ENCODE measurements at regions not wholly inside any gene's neighbourhood (a gene's known extent, or its start where the extent isn't known, plus 50 kb on each side); places are given as distances from the start of the nearest gene placed in this dataset.
"Not testable (repeated sequence)": the region's sequence is repeated elsewhere in the genome, so short reads cannot be mapped to it uniquely, and the experiment has no call there.

DNA sequence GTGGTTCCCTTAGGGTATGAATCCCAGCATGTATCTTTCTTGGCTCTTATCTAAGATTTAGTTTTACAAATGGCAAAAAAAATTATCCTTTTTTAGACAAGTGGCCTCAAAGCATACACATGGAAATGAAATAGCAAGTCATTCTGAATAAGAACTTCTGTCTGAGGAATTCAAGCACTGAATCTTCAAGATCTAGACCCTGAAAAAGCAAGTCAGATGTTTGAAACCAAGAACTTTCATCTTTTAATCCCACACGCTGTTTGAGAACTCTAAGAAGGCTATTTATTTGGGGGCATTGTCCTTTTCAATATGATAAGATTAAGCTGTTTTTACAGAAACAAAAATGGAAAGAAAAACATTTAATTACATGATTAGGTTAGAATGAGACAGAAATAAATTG, 549.2 kb upstream of the CYLC2 start:
- Histone ChIP-seq H3K9me3 (ENCODE audit: severe bottlenecking) (no peaks in the 10 kb centered on the region), H3K27me3 (ENCODE audit: insufficient read depth, low read depth, severe bottlenecking) (no peaks in the 10 kb centered on the region), H3K4me3 (ENCODE audit: low read depth, low read length) (no peak overlapping the region), H3K36me3 (no peaks in the 10 kb centered on the region), H3K27ac (no peak overlapping the region)
- TF ChIP-seq, protein P1, sequence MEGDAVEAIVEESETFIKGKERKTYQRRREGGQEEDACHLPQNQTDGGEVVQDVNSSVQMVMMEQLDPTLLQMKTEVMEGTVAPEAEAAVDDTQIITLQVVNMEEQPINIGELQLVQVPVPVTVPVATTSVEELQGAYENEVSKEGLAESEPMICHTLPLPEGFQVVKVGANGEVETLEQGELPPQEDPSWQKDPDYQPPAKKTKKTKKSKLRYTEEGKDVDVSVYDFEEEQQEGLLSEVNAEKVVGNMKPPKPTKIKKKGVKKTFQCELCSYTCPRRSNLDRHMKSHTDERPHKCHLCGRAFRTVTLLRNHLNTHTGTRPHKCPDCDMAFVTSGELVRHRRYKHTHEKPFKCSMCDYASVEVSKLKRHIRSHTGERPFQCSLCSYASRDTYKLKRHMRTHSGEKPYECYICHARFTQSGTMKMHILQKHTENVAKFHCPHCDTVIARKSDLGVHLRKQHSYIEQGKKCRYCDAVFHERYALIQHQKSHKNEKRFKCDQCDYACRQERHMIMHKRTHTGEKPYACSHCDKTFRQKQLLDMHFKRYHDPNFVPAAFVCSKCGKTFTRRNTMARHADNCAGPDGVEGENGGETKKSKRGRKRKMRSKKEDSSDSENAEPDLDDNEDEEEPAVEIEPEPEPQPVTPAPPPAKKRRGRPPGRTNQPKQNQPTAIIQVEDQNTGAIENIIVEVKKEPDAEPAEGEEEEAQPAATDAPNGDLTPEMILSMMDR (IDR thresholded peaks at IDR 0.05; ENCODE audit: low read depth, low read length): no peak
- no peak for DNase-seq

DNA sequence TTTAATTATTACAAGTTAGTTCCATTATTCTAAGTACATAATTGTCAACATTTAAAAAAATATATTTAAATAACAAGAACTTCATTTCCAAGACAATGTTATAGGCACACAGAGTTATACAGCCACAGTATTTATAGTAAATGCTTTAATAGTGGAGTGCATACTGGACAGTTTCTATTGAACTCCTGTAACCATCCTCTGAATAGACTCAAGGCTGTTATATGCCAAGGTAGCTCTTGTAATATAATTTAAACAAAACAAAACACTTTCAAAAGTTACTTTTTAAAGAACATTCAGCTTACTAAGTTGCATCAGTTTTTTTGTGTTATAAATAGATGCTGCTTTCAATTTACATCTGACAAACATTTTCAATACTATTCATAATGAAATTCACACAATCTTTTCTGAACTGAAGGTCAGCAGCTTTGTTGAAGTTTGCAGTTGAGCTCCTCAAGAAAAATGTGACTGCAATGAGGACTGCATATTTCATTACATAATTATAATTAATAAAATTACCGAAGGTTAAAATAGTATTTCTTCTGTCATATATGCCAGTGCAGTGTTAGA, 549.9 kb upstream of the CYLC2 start:
- Histone ChIP-seq H3K9me3 (ENCODE audit: severe bottlenecking) (no peaks in the 10 kb centered on the region), H3K27me3 (ENCODE audit: insufficient read depth, low read depth, severe bottlenecking) (no peaks in the 10 kb centered on the region)
- TF ChIP-seq, protein P1 (IDR thresholded peaks at IDR 0.05; ENCODE audit: low read depth, low read length): no peak

DNA sequence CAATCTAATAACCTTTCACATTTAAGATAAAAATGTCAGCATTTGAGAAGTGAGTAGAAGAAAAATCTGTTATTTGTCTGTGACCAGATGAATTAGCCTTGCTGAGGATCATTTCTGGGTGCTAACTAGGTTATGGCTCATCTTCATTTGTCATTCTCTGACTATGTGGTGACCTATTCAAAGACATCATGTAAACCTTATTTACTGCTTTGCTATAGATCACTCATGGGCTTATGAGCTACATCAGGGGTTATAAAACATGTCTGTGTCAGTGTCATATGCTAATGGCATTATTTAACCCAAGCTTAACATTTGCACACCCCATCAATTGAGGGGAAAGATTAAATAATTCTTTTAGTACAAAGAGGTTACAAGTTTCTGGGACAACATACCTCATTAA, 555.5 kb upstream of the CYLC2 start:
- H3K36me3 ChIP-seq: no peaks in the 10 kb centered on the region
- H3K4me3 ChIP-seq (ENCODE audit: low read depth, low read length): no peak overlapping the region
- no peaks in the 10 kb centered on the region for H3K27me3 ChIP-seq (ENCODE audit: insufficient read depth, low read depth, severe bottlenecking)
- no peak overlapping the region for H3K27ac ChIP-seq
- TF ChIP-seq, protein P1 (IDR thresholded peaks at IDR 0.05; ENCODE audit: low read depth, low read length): no peak
- H3K9me3 ChIP-seq (ENCODE audit: severe bottlenecking): no peaks in the 10 kb centered on the region
- no peak for DNase-seq

More for the DNA sequence above, 549.9 kb upstream of the CYLC2 start:
- Histone ChIP-seq H3K27ac (no peak overlapping the region), H3K4me3 (ENCODE audit: low read depth, low read length) (no peak overlapping the region), H3K36me3 (no peaks in the 10 kb centered on the region)
- DNase-seq: no peak

DNA sequence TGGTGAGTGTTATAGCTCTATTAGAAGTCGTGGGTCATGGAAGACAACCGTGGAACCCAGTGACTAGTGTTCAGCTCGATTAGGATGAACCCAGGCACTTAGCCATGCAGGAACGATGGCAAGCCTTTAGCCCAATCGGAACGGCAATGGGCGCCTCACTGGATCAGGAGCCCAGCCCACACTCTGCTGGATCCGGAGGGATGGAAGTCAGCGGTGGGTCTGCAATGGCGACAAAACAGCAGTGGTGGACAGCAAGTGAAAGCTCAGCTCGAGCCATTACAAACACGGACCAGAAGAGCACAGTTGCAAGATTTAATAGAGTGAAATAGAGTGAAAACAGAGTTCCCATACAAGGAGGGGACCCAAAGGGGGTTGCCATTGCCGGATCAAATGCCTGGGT, 558.5 kb upstream of the CYLC2 start:
- not testable (repeated sequence) for H3K9me3 ChIP-seq (ENCODE audit: severe bottlenecking); H3K4me3 ChIP-seq (ENCODE audit: low read depth, low read length)

DNA sequence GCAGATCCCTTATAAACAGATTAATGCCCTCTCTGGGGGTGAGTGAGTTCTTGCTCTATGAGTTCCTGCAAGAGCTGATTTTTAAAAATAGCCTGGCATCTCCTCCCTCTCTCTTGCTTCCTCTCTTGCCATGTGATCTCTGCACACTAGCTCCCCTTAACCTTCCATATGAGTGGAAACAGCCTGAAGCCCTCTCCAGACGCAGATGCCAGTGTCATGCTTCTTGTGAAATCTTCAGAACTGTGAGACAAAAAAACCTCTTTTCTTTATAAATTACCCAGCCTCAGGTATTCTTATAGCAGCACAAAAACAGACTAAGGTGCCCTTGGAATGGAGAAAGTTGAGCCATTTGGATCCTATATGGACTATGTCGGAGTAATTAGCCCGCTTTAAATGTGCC, 559.7 kb upstream of the CYLC2 start:
- TF ChIP-seq, protein P1 (IDR thresholded peaks at IDR 0.05; ENCODE audit: low read depth, low read length): no peak
- no peak for DNase-seq
- Histone ChIP-seq H3K9me3 (ENCODE audit: severe bottlenecking) (no peaks in the 10 kb centered on the region), H3K27ac (no peak overlapping the region), H3K36me3 (no peaks in the 10 kb centered on the region), H3K4me3 (ENCODE audit: low read depth, low read length) (no peak overlapping the region), H3K27me3 (ENCODE audit: insufficient read depth, low read depth, severe bottlenecking) (no peaks in the 10 kb centered on the region)

More for the DNA sequence above, 558.5 kb upstream of the CYLC2 start:
- H3K36me3 ChIP-seq; DNase-seq; H3K27ac ChIP-seq; H3K27me3 ChIP-seq (ENCODE audit: insufficient read depth, low read depth, severe bottlenecking): not testable (repeated sequence)

DNA sequence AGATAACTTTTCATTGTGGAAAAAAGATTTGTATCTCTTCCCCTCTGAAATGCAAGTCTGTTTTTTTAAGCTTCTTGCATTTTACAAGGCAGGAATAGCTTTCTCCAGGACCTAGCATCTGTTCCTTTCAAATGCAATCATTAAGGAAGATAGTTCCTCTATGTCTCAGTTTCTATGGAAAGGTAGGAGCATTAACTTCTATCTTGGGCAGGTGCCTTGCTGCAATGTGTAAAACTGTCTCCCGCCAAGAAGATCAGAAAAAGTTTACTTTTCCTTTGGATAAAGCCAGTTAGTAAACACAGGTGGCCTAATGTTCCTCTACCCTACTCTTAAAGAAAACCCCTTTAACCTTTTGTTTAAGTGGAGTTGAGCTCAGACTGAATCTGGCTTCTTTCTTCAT, 560.6 kb upstream of the CYLC2 start:
- Histone ChIP-seq H3K27ac (no peak overlapping the region), H3K9me3 (ENCODE audit: severe bottlenecking) (no peaks in the 10 kb centered on the region), H3K36me3 (no peaks in the 10 kb centered on the region), H3K4me3 (ENCODE audit: low read depth, low read length) (no peak overlapping the region), H3K27me3 (ENCODE audit: insufficient read depth, low read depth, severe bottlenecking) (no peaks in the 10 kb centered on the region)
- TF ChIP-seq, protein P1 (IDR thresholded peaks at IDR 0.05; ENCODE audit: low read depth, low read length): no peak
- no peak for DNase-seq

Data from WERI-Rb-1 (cell line).